ENCODE measurements at regions not wholly inside any gene's neighbourhood (a gene's known extent, or its start where the extent isn't known, plus 50 kb on each side); places are given as distances from the start of the nearest gene placed in this dataset.
"Not testable (repeated sequence)": the region's sequence is repeated elsewhere in the genome, so short reads cannot be mapped to it uniquely, and the experiment has no call there.

- TF ChIP-seq CTCF (conservative IDR thresholded peaks at IDR 0.05; ENCODE audit: low read depth in 2 of 2); EZH2phosphoT487 (IDR thresholded peaks at IDR 0.05; ENCODE audit: unreplicated experiment): not testable (repeated sequence)
Observed at GRCh38 chrX:112226795-112227194, 144.2 kb upstream of the TRPC5 start.
